ENCODE measurements at regions not wholly inside any gene's neighbourhood (a gene's known extent, or its start where the extent isn't known, plus 50 kb on each side); places are given as distances from the start of the nearest gene placed in this dataset.

GRCh38 chr18:39998317-39998716 is 1956.7 kb upstream of the PIK3C3 start:
- Histone ChIP-seq H3K9ac (replicated peaks in 1 of 4; ENCODE audit: extremely low read depth in 1 of 4, low read depth in 3 of 4, low read length in 3 of 4) (no peak overlapping the region), H3K36me3 (ENCODE audit: control insufficient read depth in 2 of 4, insufficient read depth in 4 of 4, low read length in 3 of 4) (no peaks in the 10 kb centered on the region), H4K5ac (ENCODE audit: insufficient read length, low read depth, low read length) (no peak overlapping the region), H2BK5ac (ENCODE audit: low read depth, low read length) (no peak overlapping the region), H2BK120ac (replicated peaks; ENCODE audit: low read depth, low read length) (no peak overlapping the region), H4K8ac (ENCODE audit: extremely low read depth, insufficient read depth, low read length) (no peak overlapping the region), H3K4me2 (ENCODE audit: insufficient read depth in 1 of 2, low read depth in 2 of 2, low read length in 2 of 2) (no peak overlapping the region), H4K20me1 (replicated peaks in 1 of 2; ENCODE audit: control insufficient read depth in 1 of 2, insufficient read depth in 2 of 2, low read length in 2 of 2) (no peaks in the 10 kb centered on the region), H3K14ac (ENCODE audit: insufficient read length) (no peak overlapping the region), H3K23ac (ENCODE audit: insufficient read length) (no peak overlapping the region), H2AFZ (ENCODE audit: low read length) (no peak overlapping the region), H3K4me3 (ENCODE audit: extremely low read depth in 1 of 4, insufficient read depth in 2 of 4, low read depth in 3 of 4, low read length in 4 of 4) (no peak overlapping the region), H3K9me3 (ENCODE audit: insufficient read depth in 2 of 2, low read depth in 1 of 2, low read length in 1 of 2) (no peaks in the 10 kb centered on the region), H2AK5ac (ENCODE audit: low read depth, low read length) (no peak overlapping the region), H3K18ac (ENCODE audit: extremely low read depth, low read length) (no peak overlapping the region), H3K4me1 (replicated peaks in 1 of 4; ENCODE audit: control insufficient read depth in 3 of 4, insufficient read depth in 4 of 4, low read length in 3 of 4) (no peaks in the 10 kb centered on the region), H2BK15ac (ENCODE audit: low read length) (no peak overlapping the region), H3K56ac (replicated peaks; ENCODE audit: insufficient read length, low read depth, low read length) (no peak overlapping the region), H4K91ac (replicated peaks; ENCODE audit: insufficient read length, low read length) (no peak overlapping the region), H2BK20ac (ENCODE audit: low read length) (no peak overlapping the region), H3K27ac (ENCODE audit: low read depth, low read length) (no peak overlapping the region), H3K4ac (replicated peaks; ENCODE audit: insufficient read length, low read depth, low read length) (no peak overlapping the region), H3K79me2 (ENCODE audit: control insufficient read depth in 1 of 2, insufficient read depth in 2 of 2, low read length in 2 of 2) (no peaks in the 10 kb centered on the region), H2BK12ac (ENCODE audit: low read depth, low read length) (no peak overlapping the region), H3K27me3 (replicated peaks in 1 of 4; ENCODE audit: control insufficient read depth in 3 of 4, extremely low read depth in 1 of 4, insufficient read depth in 3 of 4, low read length in 3 of 4) (no peaks in the 10 kb centered on the region; a peak in 1 of 7 replicates), H3K23me2 (ENCODE audit: low read depth, low read length) (no peaks in the 10 kb centered on the region), H3K79me1 (ENCODE audit: low read depth, low read length) (no peaks in the 10 kb centered on the region)
- 89% methylated on average over 6 of the region's 6 CpGs; no CpG with 5 or more reads in 1 of the 2 experiments for WGBS, 2 experiments (ENCODE audit: extremely low coverage in 1 of 2, insufficient coverage in 1 of 2, insufficient read length in 1 of 2, insufficient replicate concordance in 2 of 2, low coverage in 1 of 2, low lambda C conversion rate in 2 of 2, missing lambda C conversion rate in 1 of 2)
- no peak for DNase-seq (ENCODE audit: low read depth in 1 of 2, low spot score in 2 of 2)
- ChIA-PET CTCF (ENCODE audit: partially characterized antibody) (interaction anchor here (0.5 kb wide), 1 partner anchor 836 kb away, joined by 3 read pairs; no protein-coding TSS in a partner anchor), POLR2A (ENCODE audit: partially characterized antibody) (no interaction called here)
- no peak for TF ChIP-seq BRCA1 (IDR thresholded peaks at IDR 0.05; ENCODE audit: low read depth, low read length)
- no peak for TF ChIP-seq SP1 (IDR thresholded peaks at IDR 0.05; ENCODE audit: low read depth, low read length)
- no peak for TF ChIP-seq SIRT6 (IDR thresholded peaks at IDR 0.05; ENCODE audit: low read length)
- no peak for TF ChIP-seq TAF1 (IDR thresholded peaks at IDR 0.05; ENCODE audit: low read depth, low read length)
- no peak for TF ChIP-seq GTF2F1 (IDR thresholded peaks at IDR 0.05; ENCODE audit: borderline replicate concordance, low read depth, low read length)
- no peak for TF ChIP-seq KDM4A (IDR thresholded peaks at IDR 0.05; ENCODE audit: low read depth, low read length, severe bottlenecking)
- TF ChIP-seq SP2 (IDR thresholded peaks at IDR 0.05; ENCODE audit: low read length), result no peak
- TF ChIP-seq NANOG (IDR thresholded peaks at IDR 0.05; ENCODE audit: insufficient read depth, low read depth, low read length, poor library complexity, severe bottlenecking), result no peak
- FAIRE-seq, result no peak

All from H1 (cell line).